ENCODE measurements at regions not wholly inside any gene's neighbourhood (a gene's known extent, or its start where the extent isn't known, plus 50 kb on each side); places are given as distances from the start of the nearest gene placed in this dataset.

DNA sequence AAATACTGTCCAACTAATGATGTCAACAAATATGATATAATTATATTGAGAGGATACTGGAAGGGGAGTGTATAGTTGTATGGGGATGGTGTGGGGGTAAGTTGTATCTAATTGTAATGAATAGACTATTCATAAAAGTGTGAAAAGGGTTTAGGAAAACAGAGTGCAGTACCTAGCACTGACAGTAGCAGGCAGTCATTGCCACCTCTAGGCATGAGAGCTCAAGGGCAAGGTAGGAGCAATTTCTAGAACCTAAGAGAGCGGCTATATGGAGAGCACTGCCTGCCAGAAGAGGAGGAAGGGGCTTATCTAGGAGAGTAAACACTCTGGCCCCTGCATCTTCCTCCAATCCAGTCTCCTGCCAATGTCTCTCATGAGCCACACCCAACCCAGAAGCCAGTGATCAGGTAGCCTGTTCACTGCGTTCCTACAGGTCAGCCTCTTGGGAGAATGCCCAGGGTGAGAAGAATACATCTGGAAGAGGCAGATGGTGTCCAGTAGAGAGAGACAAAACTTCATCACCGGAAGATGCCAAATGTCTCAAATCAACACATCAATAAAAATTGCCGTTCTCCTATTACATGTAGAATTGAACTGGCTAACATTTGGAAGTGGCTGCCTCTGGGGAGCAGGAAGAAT lies 200.0 kb downstream of the LY86 start:
- Histone ChIP-seq H3K4me3 (no peak overlapping the region), H3K4me1 (no peaks in the 10 kb centered on the region), H3K27me3 (ENCODE audit: low read depth) (no peaks in the 10 kb centered on the region), H3K27ac (no peak overlapping the region), H3K36me3 (no peaks in the 10 kb centered on the region), H3K9me3 (no peaks in the 10 kb centered on the region)
- TF ChIP-seq, protein P1, sequence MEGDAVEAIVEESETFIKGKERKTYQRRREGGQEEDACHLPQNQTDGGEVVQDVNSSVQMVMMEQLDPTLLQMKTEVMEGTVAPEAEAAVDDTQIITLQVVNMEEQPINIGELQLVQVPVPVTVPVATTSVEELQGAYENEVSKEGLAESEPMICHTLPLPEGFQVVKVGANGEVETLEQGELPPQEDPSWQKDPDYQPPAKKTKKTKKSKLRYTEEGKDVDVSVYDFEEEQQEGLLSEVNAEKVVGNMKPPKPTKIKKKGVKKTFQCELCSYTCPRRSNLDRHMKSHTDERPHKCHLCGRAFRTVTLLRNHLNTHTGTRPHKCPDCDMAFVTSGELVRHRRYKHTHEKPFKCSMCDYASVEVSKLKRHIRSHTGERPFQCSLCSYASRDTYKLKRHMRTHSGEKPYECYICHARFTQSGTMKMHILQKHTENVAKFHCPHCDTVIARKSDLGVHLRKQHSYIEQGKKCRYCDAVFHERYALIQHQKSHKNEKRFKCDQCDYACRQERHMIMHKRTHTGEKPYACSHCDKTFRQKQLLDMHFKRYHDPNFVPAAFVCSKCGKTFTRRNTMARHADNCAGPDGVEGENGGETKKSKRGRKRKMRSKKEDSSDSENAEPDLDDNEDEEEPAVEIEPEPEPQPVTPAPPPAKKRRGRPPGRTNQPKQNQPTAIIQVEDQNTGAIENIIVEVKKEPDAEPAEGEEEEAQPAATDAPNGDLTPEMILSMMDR (IDR thresholded peaks at IDR 0.05) = peak; percentile 49
- intact Hi-C loops (cut with DNase I) = no loop called here
- DNase-seq (no peak), ATAC-seq (peak; percentile 73 to 76)

GRCh38 chr6:6790393-6790792 lies 201.9 kb downstream of the LY86 start:
- Histone ChIP-seq H3K4me1 (no peaks in the 10 kb centered on the region), H3K27me3 (ENCODE audit: low read depth) (no peaks in the 10 kb centered on the region), H3K4me3 (no peak overlapping the region), H3K27ac (no peak overlapping the region), H3K9me3 (no peaks in the 10 kb centered on the region), H3K36me3 (no peaks in the 10 kb centered on the region)
- TF ChIP-seq, protein P1 (IDR thresholded peaks at IDR 0.05) = no peak
- ATAC-seq = no peak
- intact Hi-C loops (cut with DNase I) = no loop called here
- DNase-seq = no peak

DNA sequence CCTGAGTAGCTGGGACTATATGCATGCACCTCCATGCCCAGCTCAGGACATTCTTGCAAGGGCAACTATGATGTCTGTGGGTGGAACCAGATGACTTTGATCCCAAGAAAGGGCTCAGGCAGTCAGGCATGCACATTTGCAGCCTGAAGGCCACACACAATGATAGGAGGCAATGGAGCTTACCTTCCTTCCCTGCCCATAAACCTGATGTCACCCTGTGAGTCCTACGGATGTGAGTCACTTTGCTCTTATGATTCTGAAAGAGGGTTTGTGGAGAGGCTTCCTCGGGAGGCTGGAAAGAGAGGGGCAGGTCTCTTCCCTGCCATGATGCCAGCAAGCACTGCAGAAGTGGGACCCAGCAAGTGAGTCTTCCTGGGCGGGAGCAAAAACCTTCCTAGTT lies 202.4 kb downstream of the LY86 start:
- no peak overlapping the region for H3K4me3 ChIP-seq
- ATAC-seq = no peak
- no peaks in the 10 kb centered on the region for H3K27me3 ChIP-seq (ENCODE audit: low read depth)
- intact Hi-C loops (cut with DNase I) = no loop called here
- no peaks in the 10 kb centered on the region for H3K9me3 ChIP-seq
- TF ChIP-seq, protein P1 (IDR thresholded peaks at IDR 0.05) = no peak
- H3K27ac ChIP-seq = no peak overlapping the region
- no peak for DNase-seq
- H3K4me1 ChIP-seq = no peaks in the 10 kb centered on the region
- H3K36me3 ChIP-seq = no peaks in the 10 kb centered on the region

DNA sequence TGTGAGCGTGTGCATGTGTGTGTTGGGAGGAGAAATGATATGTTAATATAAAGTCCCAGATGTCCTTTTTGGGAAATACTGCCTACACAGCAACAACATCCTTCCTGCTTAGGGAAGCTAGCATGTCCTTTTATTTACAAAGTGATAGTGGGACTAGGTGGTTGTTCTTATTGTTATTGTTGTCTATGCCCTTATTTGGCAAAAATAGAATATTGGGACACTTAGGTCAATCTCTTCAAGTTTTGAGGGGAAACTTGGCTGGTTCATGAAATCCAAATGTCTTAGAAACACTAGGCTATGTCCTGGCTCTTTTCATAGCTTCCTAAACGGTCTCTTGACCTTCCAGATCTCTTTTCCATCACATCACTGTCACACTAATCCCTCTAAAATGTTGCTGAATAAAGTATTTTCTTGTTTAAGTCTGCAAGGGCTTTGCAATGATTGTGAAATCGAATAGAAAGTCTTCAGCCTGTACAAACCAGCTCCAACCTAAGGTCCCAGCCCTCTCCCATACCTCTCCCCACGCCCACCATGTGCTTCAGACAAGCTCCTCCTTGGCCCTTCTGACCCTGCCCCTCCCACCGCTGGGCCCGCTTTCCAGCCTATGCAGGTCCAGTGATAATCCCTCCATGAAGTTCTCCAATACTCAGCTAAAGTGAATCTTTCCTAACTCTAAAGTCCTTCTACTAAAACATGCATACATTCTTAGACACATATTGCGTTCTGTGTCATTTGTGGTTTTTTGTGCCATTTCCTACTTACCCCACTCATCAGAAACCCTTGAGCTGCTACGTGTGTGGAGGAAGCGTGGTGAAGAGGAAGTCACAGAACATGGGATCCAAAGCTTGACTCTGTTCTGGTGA lies 205.1 kb downstream of the LY86 start:
- DNase-seq = peak; percentile 64

GRCh38 chr6:6795393-6795792 lies 206.9 kb downstream of the LY86 start:
- Histone ChIP-seq H3K27ac (no peak overlapping the region), H3K36me3 (no peaks in the 10 kb centered on the region), H3K4me1 (peaks cover 7% of the 10 kb centered on the region), H3K27me3 (ENCODE audit: low read depth) (no peaks in the 10 kb centered on the region), H3K4me3 (no peak overlapping the region), H3K9me3 (no peaks in the 10 kb centered on the region)
- ATAC-seq (no peak), DNase-seq (no peak)
- TF ChIP-seq, protein P1 (IDR thresholded peaks at IDR 0.05) = no peak
- intact Hi-C loops (cut with DNase I) = no loop called here

More for the DNA sequence above, 205.1 kb downstream of the LY86 start:
- intact Hi-C loops (cut with DNase I) = no loop called here
- Histone ChIP-seq H3K27me3 (ENCODE audit: low read depth) (no peaks in the 10 kb centered on the region), H3K9me3 (no peaks in the 10 kb centered on the region), H3K36me3 (no peaks in the 10 kb centered on the region), H3K4me3 (no peak overlapping the region), H3K4me1 (peaks cover 7% of the 10 kb centered on the region), H3K27ac (no peak overlapping the region)
- ATAC-seq = peak; percentile 72 to 73
- TF ChIP-seq, protein P1 (IDR thresholded peaks at IDR 0.05) = no peak
